CD4-positive, alpha-beta T cell treated with Interleukin-1 beta for 1 hour (primary cell): ENCODE measurements at regions not wholly inside any gene's neighbourhood (a gene's known extent, or its start where the extent isn't known, plus 50 kb on each side); places are given as distances from the start of the nearest gene placed in this dataset.

Experiments
- DNase-seq, 2 donors: peaks; one replicate each; pipeline ENCODE4 v3.0.0-alpha.2; 2020 to 2022

- DNase-seq = no peak
These were observed 363.8 kb upstream of the PCDH20 start for GRCh38 chr13:61779456-61779855.

- DNase-seq = no peak
These were observed 362.9 kb upstream of the PCDH20 start for GRCh38 chr13:61778531-61778930.

- no peak for DNase-seq
These were observed 362.2 kb upstream of the PCDH20 start for GRCh38 chr13:61777899-61778298.

- no peak for DNase-seq
These were observed 361.6 kb upstream of the PCDH20 start for GRCh38 chr13:61777271-61777670.

GRCh38 chr13:61774903-61775302 lies 359.3 kb upstream of the PCDH20 start:
- no peak for DNase-seq

- DNase-seq = no peak
These were observed 355.0 kb upstream of the PCDH20 start for GRCh38 chr13:61770681-61771080.

- DNase-seq = no peak
These were observed 352.5 kb upstream of the PCDH20 start for GRCh38 chr13:61768175-61768574.

- no peak for DNase-seq
These were observed 351.0 kb upstream of the PCDH20 start for GRCh38 chr13:61766667-61767058.

- DNase-seq = no peak
These were observed 350.5 kb upstream of the PCDH20 start for GRCh38 chr13:61765940-61766666.

GRCh38 chr13:61765181-61765742 lies 349.6 kb upstream of the PCDH20 start:
- DNase-seq = no peak

GRCh38 chr13:61761690-61762089 lies 346.0 kb upstream of the PCDH20 start:
- DNase-seq = no peak

GRCh38 chr13:61760102-61760501 lies 344.5 kb upstream of the PCDH20 start:
- DNase-seq = no peak

GRCh38 chr13:61756031-61756430 lies 340.4 kb upstream of the PCDH20 start:
- no peak for DNase-seq

- no peak for DNase-seq
These were observed 335.4 kb upstream of the PCDH20 start for GRCh38 chr13:61751039-61751438.

GRCh38 chr13:61738236-61738750 lies 322.6 kb upstream of the PCDH20 start:
- DNase-seq = no peak

GRCh38 chr13:61734683-61735082 lies 319.0 kb upstream of the PCDH20 start:
- DNase-seq = no peak

- DNase-seq = no peak
These were observed 312.8 kb upstream of the PCDH20 start for GRCh38 chr13:61728471-61728870.

GRCh38 chr13:61727767-61728166 lies 312.1 kb upstream of the PCDH20 start:
- no peak for DNase-seq

GRCh38 chr13:61725806-61726205 lies 310.2 kb upstream of the PCDH20 start:
- no peak for DNase-seq

GRCh38 chr13:61722119-61722518 lies 306.5 kb upstream of the PCDH20 start:
- DNase-seq = no peak

- no peak for DNase-seq
These were observed 297.0 kb upstream of the PCDH20 start for GRCh38 chr13:61712621-61713020.

GRCh38 chr13:61709258-61709657 lies 293.6 kb upstream of the PCDH20 start:
- DNase-seq = no peak

GRCh38 chr13:61706899-61707298 lies 291.2 kb upstream of the PCDH20 start:
- DNase-seq = no peak

GRCh38 chr13:61700620-61701019 lies 285.0 kb upstream of the PCDH20 start:
- DNase-seq = no peak

GRCh38 chr13:61700181-61700580 lies 284.5 kb upstream of the PCDH20 start:
- no peak for DNase-seq
